ENCODE measurements at regions not wholly inside any gene's neighbourhood (a gene's known extent, or its start where the extent isn't known, plus 50 kb on each side); places are given as distances from the start of the nearest gene placed in this dataset.

- TF ChIP-seq CTCF (IDR thresholded peaks at IDR 0.05 in 4 of 5, conservative IDR thresholded peaks at IDR 0.05 in 1 of 5) (no peak), POLR2A (IDR thresholded peaks at IDR 0.05) (no peak)
Measured at GRCh38 chr2:66821168-66821567, 386.2 kb downstream of the MEIS1 start.
